NB4 (cell line): ENCODE measurements at regions not wholly inside any gene's neighbourhood (a gene's known extent, or its start where the extent isn't known, plus 50 kb on each side); places are given as distances from the start of the nearest gene placed in this dataset.
"Not testable (repeated sequence)": the region's sequence is repeated elsewhere in the genome, so short reads cannot be mapped to it uniquely, and the experiment has no call there.

Experiments
- DNase-seq: peaks from one replicate; pipeline ENCODE4 v3.0.0; 2010; ENCODE audit warnings: low read depth
- H3K4me3 ChIP-seq: one replicate; pipeline ENCODE4 v1.5.1; 2011; ENCODE audit warnings: mild to moderate bottlenecking, low read depth, low read length, moderate library complexity
- CTCF ChIP-seq: IDR thresholded peaks from one replicate; pipeline ENCODE4 v1.5.1; 2012; ENCODE audit warnings: low read depth, low read length
- MAX ChIP-seq: IDR thresholded peaks from 2 replicates; pipeline ENCODE4 v1.6.1; 2011; ENCODE audit warnings: low read depth, low read length
- MYC ChIP-seq: IDR thresholded peaks from 2 replicates; pipeline ENCODE4 v1.6.1; 2011; ENCODE audit warnings: low read depth, low read length
- POLR2A ChIP-seq: IDR thresholded peaks from 2 replicates; pipeline ENCODE4 v1.6.1; 2011; ENCODE audit warnings: mild to moderate bottlenecking; ENCODE audit not compliant: insufficient read length; ENCODE audit errors: extremely low read depth

DNA sequence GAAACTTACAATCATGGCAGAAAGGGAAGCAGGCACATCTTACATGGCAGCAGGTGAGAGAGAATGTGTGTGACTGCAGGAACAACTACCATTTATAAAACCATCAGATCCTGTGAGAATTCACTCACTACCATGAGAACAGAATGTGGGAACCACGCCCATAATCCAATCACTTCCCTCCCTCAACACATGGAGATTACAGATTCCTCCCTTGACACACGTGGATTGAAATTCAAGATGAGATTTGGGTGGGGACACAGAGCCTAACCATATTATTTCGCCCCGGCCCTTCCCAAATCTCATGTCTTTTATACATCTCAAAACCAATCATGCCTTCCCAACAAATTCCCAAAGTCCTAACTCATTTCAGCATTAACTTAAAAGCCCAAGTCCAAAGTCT is 203.6 kb downstream of the C12orf75 start:
- no peak overlapping the region for H3K4me3 ChIP-seq
- TF ChIP-seq POLR2A = no peak
- TF ChIP-seq CTCF = no peak
- no peak for TF ChIP-seq MAX
- TF ChIP-seq MYC = no peak
- no peak for DNase-seq

DNA sequence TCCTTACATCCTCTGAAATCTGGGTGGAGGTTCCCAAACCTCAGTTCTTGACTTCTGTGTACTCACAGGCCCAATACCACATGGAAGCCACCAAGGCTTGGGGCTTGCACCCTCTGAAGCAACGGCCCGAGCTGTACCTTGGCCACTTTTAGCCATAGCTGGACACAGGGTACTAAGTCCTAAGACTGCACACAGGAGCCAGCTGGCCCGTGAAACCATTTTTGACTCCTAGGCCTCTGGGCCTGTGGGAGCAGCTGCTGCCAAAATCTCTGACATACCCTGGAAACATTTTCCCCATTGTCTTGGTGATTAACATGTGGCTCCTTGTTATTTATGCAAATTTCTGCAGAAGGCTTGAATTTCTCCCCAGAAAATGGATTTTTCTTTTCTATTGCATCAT is 204.5 kb downstream of the C12orf75 start:
- not testable (repeated sequence) for H3K4me3 ChIP-seq, DNase-seq

DNA sequence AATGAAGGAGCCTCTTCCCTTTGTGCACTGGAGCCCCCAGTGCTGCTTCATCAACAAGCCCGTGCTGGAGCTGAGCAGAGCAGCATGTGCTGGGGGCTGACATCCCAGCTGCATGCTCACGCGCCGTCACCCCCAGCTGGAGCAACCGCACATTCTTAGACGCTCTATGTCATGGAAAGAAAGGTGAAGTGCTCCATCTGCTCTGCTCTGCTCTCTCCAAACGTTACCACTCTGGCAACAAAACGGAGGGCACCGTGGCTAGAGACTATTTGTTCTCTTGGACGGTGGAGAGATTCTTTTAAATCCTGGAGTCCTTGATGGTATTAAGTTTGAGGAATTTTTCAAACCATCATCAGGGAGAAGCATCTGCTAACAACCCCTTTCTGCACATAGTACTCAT is 208.4 kb downstream of the C12orf75 start:
- DNase-seq = no peak
- TF ChIP-seq POLR2A (no peak), MYC (no peak), CTCF (no peak), MAX (no peak)
- H3K4me3 ChIP-seq = no peak overlapping the region

GRCh38 chr12:105539735-105540134 is 209.2 kb downstream of the C12orf75 start:
- no peak for DNase-seq
- no peak overlapping the region for H3K4me3 ChIP-seq
- no peak for TF ChIP-seq CTCF
- TF ChIP-seq POLR2A = no peak
- TF ChIP-seq MAX = no peak
- TF ChIP-seq MYC = no peak

GRCh38 chr12:105547786-105548185 is 217.3 kb downstream of the C12orf75 start:
- TF ChIP-seq MAX (no peak), POLR2A (no peak), CTCF (no peak), MYC (no peak)
- no peak for DNase-seq
- H3K4me3 ChIP-seq = no peak overlapping the region

GRCh38 chr12:105548626-105549025 is 218.1 kb downstream of the C12orf75 start:
- no peak for DNase-seq
- TF ChIP-seq MYC (no peak), POLR2A (no peak), MAX (no peak), CTCF (no peak)
- H3K4me3 ChIP-seq = no peak overlapping the region
